OCI-LY1 (cell line): ENCODE measurements at regions not wholly inside any gene's neighbourhood (a gene's known extent, or its start where the extent isn't known, plus 50 kb on each side); places are given as distances from the start of the nearest gene placed in this dataset.

ENCODE experiments used
- H2AFZ ChIP-seq: fragments of 200-600 bp; sonication (generic), shearing (Covaris generic); 2 replicates; pipeline ENCODE4 v1.6.0; 2014; ENCODE audit warnings: antibody characterized with exemption, mild to moderate bottlenecking, low read length
- H3F3A ChIP-seq: fragments of 200-600 bp; sonication (generic), shearing (Covaris generic); 2 replicates; pipeline ENCODE4 v1.6.0; 2014; ENCODE audit warnings: mild to moderate bottlenecking, antibody characterized with exemption, low read length, moderate library complexity; ENCODE audit not compliant: insufficient read depth
- H3K27ac ChIP-seq: fragments of 200-600 bp; sonication (generic); 2 replicates; pipeline ENCODE4 v1.5.1; 2014; ENCODE audit warnings: low read length, mixed run types, mild to moderate bottlenecking, low read depth; ENCODE audit not compliant: poor library complexity, severe bottlenecking
- H3K27me3 ChIP-seq: fragments of 200-600 bp; sonication (generic); 2 replicates; pipeline ENCODE4 v1.6.0; 2014; ENCODE audit warnings: antibody characterized with exemption, mild to moderate bottlenecking, low read length, moderate library complexity; ENCODE audit not compliant: insufficient read depth
- H3K36me3 ChIP-seq: fragments of 200-600 bp; sonication (generic); 2 replicates; pipeline ENCODE4 v1.6.1; 2014; ENCODE audit warnings: mild to moderate bottlenecking, antibody characterized with exemption, low read length, moderate library complexity, mixed read lengths; ENCODE audit not compliant: insufficient read depth
- H3K4me1 ChIP-seq: fragments of 200-600 bp; sonication (generic); 2 replicates; pipeline ENCODE4 v1.5.1; 2014; ENCODE audit warnings: mild to moderate bottlenecking, low read length, moderate library complexity; ENCODE audit not compliant: insufficient read depth, severe bottlenecking
- H3K4me2 ChIP-seq: fragments of 200-600 bp; sonication (generic), shearing (Covaris generic); 2 replicates; pipeline ENCODE4 v1.6.1; 2014; ENCODE audit warnings: low read length
- H3K4me3 ChIP-seq: fragments of 200-600 bp; sonication (generic); 2 replicates; pipeline ENCODE4 v1.5.1; 2014; ENCODE audit warnings: low read length, low read depth, mild to moderate bottlenecking, mixed read lengths; ENCODE audit not compliant: poor library complexity, severe bottlenecking
- H3K79me2 ChIP-seq: fragments of 200-600 bp; shearing (Covaris generic); 2 replicates; pipeline ENCODE4 v1.6.1; 2016; ENCODE audit warnings: mixed run types, low read length, mixed read lengths; ENCODE audit not compliant: insufficient read depth
- H3K9ac ChIP-seq: fragments of 200-600 bp; sonication (generic), shearing (Covaris generic); 2 replicates; pipeline ENCODE4 v1.6.1; 2014; ENCODE audit warnings: mild to moderate bottlenecking, low read length, mixed read lengths
- H3K9me2 ChIP-seq: fragments of 200-600 bp; sonication (generic), shearing (Covaris generic); 2 replicates; pipeline ENCODE4 v1.6.1; 2014; ENCODE audit warnings: low read depth, mild to moderate bottlenecking, low read length, mixed read lengths
- H3K9me3 ChIP-seq: fragments of 200-600 bp; shearing (Covaris generic); 2 replicates; pipeline ENCODE4 v1.6.1; 2014; ENCODE audit warnings: low read length, mixed read lengths
- H4K20me1 ChIP-seq: fragments of 200-600 bp; sonication (generic), shearing (Covaris generic); 2 replicates; pipeline ENCODE4 v1.6.0; 2016; ENCODE audit warnings: mild to moderate bottlenecking, low read length; ENCODE audit not compliant: insufficient read depth
- EZH2 ChIP-seq: fragments of 200-600 bp; sonication (generic), shearing (Covaris generic); IDR thresholded peaks from 2 replicates; pipeline ENCODE4 v1.8.0; 2017; ENCODE audit warnings: borderline replicate concordance, mixed run types, mild to moderate bottlenecking, antibody characterized with exemption, low read length, moderate library complexity, mixed read lengths
- TF ChIP-seq, protein P1 (sequence below): fragments of 200-600 bp; sonication (generic), shearing (Covaris generic); IDR thresholded peaks from 2 replicates; pipeline ENCODE4 v1.5.1; 2017; ENCODE audit warnings: mild to moderate bottlenecking, antibody characterized with exemption, low read length, moderate library complexity, mixed read lengths

DNA sequence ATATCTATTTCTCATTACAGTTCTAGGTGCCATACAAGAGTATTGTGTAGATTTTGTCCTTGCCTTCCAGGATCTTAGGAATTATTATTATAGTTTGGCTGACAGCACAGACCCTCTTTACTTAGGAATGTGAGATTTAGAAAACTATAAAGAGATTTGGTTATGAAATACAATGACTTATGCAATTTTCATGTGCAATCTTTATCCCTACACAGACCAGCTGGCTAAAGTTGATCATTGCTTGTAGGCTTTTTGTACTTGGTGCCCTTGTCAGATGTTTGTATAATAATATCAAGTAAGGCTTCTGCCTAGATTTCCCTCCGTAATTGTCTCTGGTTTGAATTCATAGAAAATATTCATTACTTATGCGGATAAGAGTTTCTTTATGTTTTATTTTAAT is 174.5 kb upstream of the GAP43 start:
- no peaks in the 10 kb centered on the region for H3K27me3 ChIP-seq
- H3K9me2 ChIP-seq = no peaks in the 10 kb centered on the region
- TF ChIP-seq, protein P1, sequence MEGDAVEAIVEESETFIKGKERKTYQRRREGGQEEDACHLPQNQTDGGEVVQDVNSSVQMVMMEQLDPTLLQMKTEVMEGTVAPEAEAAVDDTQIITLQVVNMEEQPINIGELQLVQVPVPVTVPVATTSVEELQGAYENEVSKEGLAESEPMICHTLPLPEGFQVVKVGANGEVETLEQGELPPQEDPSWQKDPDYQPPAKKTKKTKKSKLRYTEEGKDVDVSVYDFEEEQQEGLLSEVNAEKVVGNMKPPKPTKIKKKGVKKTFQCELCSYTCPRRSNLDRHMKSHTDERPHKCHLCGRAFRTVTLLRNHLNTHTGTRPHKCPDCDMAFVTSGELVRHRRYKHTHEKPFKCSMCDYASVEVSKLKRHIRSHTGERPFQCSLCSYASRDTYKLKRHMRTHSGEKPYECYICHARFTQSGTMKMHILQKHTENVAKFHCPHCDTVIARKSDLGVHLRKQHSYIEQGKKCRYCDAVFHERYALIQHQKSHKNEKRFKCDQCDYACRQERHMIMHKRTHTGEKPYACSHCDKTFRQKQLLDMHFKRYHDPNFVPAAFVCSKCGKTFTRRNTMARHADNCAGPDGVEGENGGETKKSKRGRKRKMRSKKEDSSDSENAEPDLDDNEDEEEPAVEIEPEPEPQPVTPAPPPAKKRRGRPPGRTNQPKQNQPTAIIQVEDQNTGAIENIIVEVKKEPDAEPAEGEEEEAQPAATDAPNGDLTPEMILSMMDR = no peak
- no peak for TF ChIP-seq EZH2

GRCh38 chr3:115450036-115450435 is 173.3 kb upstream of the GAP43 start:
- Histone ChIP-seq H3K4me2 (no peak overlapping the region), H3K27me3 (no peaks in the 10 kb centered on the region), H3K9me2 (no peaks in the 10 kb centered on the region), H3K36me3 (no peaks in the 10 kb centered on the region), H2AFZ (no peak overlapping the region), H3K27ac (no peak overlapping the region), H3F3A (no peaks in the 10 kb centered on the region), H3K4me3 (no peak overlapping the region), H3K79me2 (no peaks in the 10 kb centered on the region), H3K9ac (no peak overlapping the region), H3K9me3 (no peaks in the 10 kb centered on the region), H3K4me1 (no peaks in the 10 kb centered on the region), H4K20me1 (no peaks in the 10 kb centered on the region)
- no peak for TF ChIP-seq EZH2

More for the DNA sequence above, 174.5 kb upstream of the GAP43 start:
- Histone ChIP-seq H3K36me3 (no peaks in the 10 kb centered on the region), H2AFZ (no peak overlapping the region), H3K4me1 (no peaks in the 10 kb centered on the region), H3K4me3 (no peak overlapping the region), H3K27ac (no peak overlapping the region), H3F3A (no peaks in the 10 kb centered on the region), H3K79me2 (no peaks in the 10 kb centered on the region), H3K9ac (no peak overlapping the region), H4K20me1 (no peaks in the 10 kb centered on the region), H3K9me3 (no peaks in the 10 kb centered on the region), H3K4me2 (no peak overlapping the region)

GRCh38 chr3:115464036-115464435 is 159.3 kb upstream of the GAP43 start:
- no peaks in the 10 kb centered on the region for H4K20me1 ChIP-seq
- H3K9ac ChIP-seq = no peak overlapping the region
- no peak overlapping the region for H2AFZ ChIP-seq
- no peaks in the 10 kb centered on the region for H3F3A ChIP-seq
- H3K27me3 ChIP-seq = no peaks in the 10 kb centered on the region
- H3K9me3 ChIP-seq = no peaks in the 10 kb centered on the region
- no peak for TF ChIP-seq EZH2
- TF ChIP-seq, protein P1 = no peak
- H3K36me3 ChIP-seq = no peaks in the 10 kb centered on the region
- no peak overlapping the region for H3K27ac ChIP-seq
- H3K79me2 ChIP-seq = no peaks in the 10 kb centered on the region
- no peak overlapping the region for H3K4me2 ChIP-seq
- H3K9me2 ChIP-seq = no peaks in the 10 kb centered on the region
- no peak overlapping the region for H3K4me3 ChIP-seq
- no peaks in the 10 kb centered on the region for H3K4me1 ChIP-seq

DNA sequence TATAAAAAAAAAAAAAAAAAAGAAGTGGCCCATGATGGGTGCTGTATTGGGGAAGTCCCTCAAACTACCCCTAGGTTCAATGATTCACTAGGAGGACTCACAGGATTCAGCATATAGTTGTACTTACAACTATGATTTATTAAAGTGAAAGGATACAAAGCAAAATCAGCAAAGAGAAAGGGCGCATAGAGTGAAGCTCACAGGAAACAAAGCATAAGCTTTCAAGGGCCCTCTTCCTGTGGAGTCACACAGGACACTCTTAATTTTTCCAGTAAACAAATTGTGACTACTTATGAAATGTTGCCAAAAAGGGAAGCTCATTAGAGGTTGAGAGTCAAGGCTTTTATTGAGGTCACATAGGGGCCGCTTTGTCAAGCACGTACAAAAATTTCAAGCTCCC is 153.7 kb upstream of the GAP43 start:
- Histone ChIP-seq H3F3A (no peaks in the 10 kb centered on the region), H3K4me3 (no peak overlapping the region), H4K20me1 (no peaks in the 10 kb centered on the region), H3K9ac (no peak overlapping the region), H3K27me3 (no peaks in the 10 kb centered on the region), H3K9me3 (no peaks in the 10 kb centered on the region), H3K36me3 (no peaks in the 10 kb centered on the region), H3K79me2 (no peaks in the 10 kb centered on the region), H2AFZ (no peak overlapping the region), H3K4me2 (no peak overlapping the region), H3K9me2 (no peaks in the 10 kb centered on the region), H3K27ac (no peak overlapping the region), H3K4me1 (no peaks in the 10 kb centered on the region)
- TF ChIP-seq, protein P1 = no peak
- TF ChIP-seq EZH2 = no peak
